CD4-positive, alpha-beta T cell treated with Interleukin-6 for 4 hours (primary cell): ENCODE measurements at regions not wholly inside any gene's neighbourhood (a gene's known extent, or its start where the extent isn't known, plus 50 kb on each side); places are given as distances from the start of the nearest gene placed in this dataset.

Experiments
- DNase-seq: peaks from one replicate; pipeline ENCODE4 v3.0.0-alpha.2; 2020; ENCODE audit warnings: mixed read lengths

DNA sequence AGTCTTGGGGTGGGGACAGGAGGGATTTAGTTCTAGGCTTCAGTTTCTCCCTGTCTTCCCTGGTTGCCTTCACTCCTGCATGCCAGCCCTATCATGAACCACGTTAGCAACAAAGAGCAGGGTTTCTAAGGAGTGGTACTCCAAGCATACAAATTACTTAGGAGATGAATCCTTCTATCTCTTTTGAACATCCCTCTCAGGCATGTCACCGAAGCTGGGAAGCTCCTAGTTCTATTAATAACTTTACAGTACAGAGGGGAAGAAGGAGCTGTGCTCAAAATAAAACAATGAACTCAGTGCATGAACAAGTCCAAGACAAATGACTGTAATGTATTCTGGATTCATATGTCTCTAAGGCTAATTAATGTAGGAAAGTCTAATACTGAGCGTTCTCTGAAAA lies 450.6 kb upstream of the RASGEF1B start:
- no peak for DNase-seq

DNA sequence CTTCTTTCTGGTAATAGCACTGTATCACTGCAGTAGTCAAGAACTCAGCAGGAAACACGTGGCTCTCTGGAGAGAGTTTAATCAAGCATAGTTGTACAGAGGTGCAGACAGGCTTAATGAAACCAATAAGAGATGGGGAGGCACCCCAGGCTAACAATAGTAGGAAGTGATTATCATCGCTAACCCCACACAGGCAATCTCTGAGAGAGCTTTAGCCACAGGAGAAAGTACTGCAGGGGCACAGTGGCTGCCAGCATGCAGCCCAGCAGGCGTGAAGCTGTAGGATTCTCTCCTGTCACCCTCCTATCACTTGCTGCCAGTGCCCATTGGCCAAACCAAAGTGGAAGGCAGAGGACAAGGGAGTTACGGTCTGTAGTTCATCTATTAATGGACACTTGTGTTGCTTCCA lies 450.0 kb upstream of the RASGEF1B start:
- DNase-seq: no peak

DNA sequence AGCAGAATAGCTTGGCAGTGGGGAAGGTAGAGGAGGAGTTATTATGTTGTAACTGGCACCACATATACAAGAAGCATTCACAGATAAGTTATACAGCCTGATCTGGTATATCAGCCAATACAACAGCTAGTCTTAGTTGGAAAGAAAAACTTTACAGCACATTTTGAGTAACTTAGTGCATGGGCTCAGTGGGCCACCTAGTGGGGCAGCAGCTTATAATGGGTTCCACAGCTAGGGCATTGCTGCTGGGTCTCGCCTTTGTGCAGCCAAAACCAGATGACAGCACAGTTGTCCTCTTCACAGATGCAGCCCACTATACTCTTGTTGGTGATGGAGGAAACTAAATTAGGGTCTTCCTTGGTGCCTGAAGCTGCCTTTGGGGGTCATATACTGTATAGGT lies 448.1 kb upstream of the RASGEF1B start:
- DNase-seq: no peak

DNA sequence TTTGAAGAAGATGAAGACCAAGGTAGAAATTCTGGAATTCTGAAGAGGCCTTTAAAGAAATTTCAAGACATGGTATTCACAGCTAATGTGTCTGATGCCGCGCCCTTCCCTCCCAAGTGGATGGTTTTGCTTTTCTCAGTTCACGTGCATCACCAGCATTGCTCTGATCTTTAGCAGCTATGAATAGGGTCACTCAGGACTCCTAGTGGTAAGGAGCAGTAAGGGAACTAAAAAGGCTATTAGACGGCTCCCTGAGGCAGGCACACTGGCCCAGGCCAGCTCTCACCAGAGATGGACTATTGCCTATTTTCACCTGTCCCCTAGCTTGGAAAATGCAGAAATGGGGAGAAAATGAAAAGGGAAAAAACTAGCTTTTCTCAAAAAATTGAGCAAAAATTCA lies 447.5 kb upstream of the RASGEF1B start:
- peak; percentile 1 for DNase-seq

DNA sequence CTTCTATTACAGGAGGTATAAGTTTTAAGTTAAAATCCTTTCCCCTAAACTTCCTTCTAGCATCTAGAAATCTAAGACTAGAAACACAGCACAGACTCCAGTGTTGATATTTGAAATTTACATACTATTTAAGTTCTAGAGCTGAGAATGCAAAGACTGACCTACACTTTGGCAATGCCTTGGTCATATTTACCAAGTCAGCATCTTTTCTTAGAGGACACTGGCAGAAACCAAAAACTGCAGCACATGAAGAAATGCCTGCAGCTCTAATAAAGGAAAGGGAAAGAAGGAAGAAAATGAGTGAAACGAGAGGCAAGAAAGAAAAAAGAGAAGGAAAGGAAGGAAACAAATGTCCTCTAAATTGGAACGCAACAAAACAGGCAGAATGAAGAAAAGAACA lies 443.7 kb upstream of the RASGEF1B start:
- DNase-seq: no peak

DNA sequence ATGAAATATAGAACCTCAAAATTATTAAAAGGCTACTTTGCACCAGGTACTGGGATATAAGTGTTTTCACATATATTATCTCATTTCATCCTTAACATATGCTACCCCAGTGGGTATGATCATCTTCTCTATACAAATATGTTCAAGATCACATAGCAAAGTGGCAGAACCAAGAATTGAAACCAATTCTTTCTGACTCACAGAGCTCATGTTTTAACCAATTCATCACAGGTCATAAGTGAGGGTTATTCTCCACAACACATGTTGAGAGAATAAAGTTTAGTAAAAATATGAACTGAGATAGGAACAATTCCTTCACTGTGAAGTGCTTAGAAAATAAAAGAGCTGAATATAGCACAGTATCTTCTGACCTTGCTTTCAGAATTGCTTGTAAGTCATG lies 442.9 kb upstream of the RASGEF1B start:
- no peak for DNase-seq

DNA sequence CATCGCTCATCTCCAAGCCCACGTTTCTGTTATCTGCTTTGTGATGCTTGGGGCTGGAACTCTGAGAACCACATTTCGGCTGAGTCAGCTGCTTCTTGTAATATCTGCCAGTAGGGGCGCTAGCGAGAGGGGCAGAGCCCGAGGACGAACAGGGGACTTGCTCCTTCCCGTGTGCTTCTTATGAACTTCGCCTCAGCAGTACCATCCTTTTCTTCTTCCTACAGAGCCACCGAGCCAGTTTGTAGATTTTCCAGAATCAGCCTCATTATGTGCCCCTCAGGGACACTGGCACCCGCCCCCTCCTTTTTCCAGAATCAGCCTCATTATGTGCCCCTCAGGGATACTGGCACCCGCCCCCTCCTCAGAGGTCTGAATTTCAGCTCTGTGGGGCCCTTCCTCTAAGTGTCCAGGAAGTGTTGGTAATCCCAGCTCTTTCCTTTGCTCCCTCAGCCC lies 441.7 kb upstream of the RASGEF1B start:
- peak; percentile 53 for DNase-seq

DNA sequence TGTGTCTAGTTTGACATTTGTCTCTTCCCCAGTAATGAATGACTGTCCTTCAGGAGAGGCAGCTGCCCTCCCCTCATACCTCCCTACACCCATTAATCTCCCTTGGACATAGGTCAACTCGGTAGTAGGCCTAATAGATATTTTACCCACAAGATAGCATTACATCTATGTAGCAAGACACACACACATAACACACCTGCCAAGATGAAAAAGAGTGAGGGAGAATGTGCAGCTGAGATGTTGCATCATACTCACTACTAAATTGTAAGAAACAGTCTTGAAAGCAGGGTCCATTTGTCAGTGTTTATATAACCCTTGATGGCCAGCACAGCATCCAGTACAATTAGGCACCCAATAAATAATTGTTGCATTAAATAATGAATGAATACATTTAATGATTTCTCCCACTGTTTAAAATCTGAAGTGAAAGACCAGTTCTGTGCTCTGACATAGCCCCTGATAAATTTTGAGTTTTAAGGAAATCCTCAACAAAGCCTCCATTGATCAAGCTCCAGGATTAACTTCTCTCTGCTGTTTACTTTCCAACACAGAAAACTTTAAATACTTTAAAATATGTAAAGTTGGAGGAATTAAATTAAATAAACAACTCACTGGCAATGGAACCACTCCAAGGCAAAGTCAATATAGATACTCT lies 440.8 kb upstream of the RASGEF1B start:
- DNase-seq: no peak

DNA sequence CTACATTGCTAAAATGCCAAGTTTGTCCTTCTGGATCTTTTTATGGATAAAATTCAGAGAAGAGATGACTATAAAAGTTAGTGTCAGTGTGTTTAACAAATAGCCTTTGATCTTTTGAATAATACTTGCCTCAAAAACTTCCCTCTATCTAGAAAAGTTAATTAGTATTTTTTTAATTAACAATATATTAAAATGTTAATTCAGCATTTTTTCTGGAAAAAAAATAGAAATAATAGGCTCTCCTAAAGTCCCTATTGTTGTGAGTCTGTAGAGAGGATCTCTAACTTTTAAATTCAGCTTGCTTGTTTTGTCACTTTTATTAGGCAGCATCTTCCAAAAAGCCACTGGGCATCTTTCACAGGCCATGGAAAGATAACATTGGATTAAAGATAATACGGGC lies 435.2 kb upstream of the RASGEF1B start:
- DNase-seq: no peak

DNA sequence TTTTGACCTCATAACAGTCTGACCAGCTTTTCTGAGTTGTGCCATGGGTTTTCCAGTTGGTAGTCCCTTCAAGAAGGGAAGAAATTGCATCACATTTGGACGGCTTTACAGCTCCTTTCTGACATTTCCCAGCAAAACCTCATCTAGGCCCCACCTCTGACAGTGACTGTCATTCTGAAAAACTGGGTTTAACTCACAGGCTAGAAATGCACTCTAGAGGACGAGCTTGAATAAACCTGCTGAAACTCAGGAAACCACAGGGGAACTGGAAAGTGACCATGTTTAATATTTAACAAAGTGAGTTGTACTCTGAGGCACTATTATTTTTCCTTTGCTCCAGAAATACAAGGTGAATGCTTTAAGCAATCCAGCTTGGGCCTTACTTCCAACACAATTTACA lies 434.3 kb upstream of the RASGEF1B start:
- no peak for DNase-seq

DNA sequence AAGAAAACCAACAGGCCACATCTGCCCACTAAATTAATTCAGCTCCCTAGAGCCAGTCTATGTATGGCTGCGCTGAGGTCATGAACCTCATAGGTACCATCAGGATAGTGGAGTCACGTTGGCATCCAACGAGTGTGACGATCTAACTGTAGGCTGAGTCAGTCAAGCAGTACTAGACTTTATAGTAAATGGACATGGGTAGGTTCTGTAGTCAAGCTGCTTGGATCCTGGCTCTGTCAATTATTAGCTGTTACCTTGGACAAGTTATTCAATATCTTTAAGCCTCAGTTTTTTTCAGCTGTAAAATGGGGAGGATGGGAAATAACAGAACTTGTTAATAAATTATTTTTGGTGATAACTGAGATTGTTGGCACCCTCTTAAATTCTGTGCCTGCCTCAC lies 432.4 kb upstream of the RASGEF1B start:
- DNase-seq: no peak

DNA sequence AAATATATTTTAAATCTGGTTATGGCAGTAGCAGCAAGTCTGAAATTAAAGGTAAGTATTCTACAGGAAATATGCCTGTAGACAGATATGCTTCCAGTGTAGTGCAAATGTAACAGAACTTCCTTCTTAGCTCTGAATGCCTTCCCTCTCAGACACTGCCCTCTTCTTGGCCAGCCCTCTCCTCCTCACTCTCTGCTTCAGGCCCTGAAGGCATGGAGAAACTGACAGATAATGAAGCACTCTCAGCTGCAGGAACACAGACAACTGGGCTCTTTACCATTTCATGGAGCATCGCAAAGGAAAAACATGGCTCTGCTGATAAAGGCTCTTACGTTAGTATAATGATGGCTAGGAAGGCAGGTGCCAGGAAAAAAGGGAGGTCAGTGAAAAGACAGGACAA lies 431.5 kb upstream of the RASGEF1B start:
- no peak for DNase-seq

DNA sequence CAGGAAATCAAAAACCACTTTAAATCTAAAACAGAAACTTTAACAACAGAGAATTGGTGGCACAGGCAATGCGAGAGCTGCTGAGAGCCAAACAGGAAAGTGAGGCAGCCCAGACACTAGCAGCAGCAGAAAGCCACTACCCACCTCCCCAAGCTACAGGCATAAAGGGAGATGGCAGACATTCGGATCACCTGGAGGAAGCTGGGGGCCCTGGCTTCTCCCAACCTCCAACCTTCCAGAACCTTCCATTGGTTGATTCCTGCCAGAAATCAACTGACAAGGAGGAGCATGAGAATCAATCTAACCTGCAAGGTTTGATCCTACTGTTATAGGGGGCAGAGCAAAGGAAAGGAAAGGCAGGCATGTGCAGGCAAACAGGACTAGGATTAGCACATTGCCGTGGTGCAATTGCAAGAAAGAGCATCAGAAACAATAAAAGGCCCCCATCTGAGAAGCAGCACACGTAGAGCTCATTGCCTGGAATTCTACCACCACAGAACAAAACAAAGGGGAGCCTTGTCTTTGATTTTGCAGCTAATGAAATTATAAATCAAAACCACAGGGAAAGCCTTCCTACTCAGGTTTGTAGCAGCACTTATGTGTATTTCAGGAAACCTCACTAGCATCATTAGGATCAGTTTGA lies 427.3 kb upstream of the RASGEF1B start:
- no peak for DNase-seq

DNA sequence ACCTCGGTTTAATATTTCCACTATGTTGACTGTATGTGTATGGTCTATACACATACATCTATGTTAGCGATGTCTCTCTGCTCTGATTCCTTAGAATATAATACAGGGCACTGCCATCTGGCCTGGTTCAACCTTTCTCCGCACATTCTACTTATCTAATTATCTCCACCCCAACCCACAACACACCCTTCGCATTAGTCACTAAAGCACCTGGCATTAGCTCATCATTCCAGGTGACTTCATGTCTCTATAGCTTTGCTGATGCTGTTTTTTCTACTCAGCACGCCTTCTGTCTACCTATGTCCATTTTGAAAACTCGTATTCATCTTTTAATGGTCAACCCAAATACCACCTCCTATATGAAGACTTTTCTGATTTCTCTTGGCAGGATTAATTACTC lies 425.2 kb upstream of the RASGEF1B start:
- DNase-seq: no peak

DNA sequence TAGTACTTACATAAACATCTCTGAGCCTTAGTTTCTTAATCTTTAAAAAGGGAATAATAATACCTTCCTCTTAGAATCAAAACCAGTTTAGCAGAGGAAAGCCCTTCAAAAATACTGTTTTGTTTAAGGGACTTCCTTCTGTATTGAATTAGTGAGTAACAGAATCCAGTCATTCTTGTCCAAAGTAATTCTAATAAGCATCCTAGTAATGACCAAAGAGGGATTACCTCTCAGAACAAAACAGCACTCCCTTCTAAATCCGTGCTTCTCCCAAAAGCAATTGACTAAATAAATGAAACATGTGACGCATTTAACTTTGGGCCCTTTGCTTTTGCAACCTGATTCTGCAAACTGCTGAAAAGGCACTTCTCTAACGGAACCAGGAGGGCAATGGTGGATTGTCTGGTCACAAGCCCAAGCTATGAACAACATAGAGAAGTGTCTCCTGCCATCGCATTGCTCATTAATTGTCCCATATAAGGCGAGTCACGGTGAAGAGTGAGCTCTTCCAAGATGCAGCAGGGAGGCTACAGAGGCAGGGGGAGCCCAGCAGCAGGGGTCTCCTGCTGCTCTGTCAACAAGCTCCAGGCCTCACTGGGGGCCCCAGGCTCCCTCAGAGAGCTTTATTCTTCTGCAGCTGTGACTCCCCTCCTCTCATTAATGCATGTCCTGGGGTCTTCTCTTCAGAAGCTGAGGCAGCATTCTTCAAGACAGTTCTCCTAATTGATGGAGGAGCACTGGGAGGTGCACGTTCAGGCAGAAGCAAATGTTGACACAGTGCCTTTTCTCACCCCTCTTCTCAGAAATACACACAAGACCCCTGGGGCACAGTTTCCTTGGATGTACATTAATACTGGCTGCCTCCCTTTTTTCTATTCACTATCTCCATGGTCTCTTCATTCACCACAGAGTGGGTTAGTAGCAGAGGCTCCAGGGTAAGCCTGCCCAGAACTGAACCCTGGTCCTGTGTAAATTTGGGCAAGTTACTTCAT lies 419.6 kb upstream of the RASGEF1B start:
- no peak for DNase-seq

DNA sequence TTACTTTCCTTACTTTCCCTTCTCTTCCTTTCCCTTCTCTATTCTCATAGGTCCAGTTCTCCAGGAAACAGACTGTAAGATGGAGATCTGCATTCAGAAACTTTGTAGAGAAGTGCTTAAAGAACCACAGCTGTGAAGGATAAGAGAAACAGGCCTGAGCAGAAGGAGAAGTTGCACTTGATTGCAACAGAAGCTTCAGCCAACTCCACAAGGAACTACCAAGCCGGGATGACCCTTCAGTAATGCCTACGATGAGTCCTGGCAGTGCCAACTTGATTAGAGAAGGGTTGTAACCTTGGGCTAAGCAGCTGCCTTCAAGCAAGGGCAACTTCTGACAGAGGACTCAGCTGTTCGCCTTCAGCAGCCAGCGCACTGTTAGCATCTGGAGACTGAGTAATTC lies 413.3 kb upstream of the RASGEF1B start:
- DNase-seq: no peak

DNA sequence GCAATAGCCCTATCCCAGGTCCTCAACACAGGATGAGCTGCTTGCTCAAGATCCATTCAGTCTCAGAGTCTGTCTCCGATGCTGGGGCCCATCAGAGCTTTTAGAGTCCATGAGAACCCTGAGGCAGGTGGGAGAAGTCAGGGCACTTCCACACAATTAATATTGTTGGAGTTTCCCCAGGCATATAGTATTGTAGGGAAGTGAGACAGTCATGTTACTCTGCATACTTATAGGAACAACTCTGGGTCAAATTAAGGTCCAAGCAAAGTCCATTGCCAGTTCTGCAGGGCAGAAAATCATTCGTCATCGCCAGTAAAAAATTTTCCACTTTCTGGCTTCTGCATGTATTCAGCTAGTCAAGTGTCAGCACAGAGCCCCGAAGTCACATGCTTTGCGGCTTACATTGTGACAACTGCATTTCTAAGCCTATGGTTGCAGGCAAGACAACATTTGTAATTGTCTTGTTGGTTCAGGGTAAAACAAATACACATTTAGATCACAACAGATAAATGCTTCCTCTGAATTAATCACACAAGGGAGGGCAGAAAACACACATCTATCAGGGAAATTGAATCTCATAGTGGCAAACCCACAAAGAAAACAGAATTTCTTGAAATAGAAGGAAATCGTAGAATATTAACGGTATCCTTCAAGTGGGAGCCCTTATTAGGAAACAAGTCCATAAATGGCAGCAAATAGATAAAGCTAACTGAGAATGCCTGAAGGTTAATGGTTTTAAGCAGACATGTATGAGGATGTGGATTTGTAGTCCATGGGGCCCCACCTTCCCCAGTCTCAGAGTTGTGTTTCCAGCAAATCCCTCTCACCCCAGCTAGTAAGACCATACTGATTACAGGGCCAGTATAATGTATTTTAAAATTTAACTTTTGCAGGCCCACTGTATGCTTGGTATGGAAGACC lies 412.1 kb upstream of the RASGEF1B start:
- no peak for DNase-seq

DNA sequence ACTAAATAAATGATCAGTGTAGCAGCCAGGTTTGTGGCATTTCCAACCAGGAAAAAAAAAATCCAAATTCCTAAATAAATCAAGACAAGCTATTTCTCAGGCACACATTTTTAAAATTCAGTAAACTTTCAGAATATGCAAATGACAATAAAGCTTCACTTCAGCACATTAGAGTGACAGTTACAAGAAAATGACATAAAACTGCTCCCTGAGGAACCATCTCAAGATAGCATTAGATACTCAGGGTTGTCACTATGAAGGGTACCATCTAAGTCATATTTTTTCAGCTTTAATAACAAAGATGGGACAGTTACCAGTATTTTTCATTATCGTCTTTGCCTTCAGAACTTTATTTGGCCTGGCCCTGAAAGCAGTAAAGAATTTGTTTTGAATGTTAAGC lies 411.3 kb upstream of the RASGEF1B start:
- no peak for DNase-seq

DNA sequence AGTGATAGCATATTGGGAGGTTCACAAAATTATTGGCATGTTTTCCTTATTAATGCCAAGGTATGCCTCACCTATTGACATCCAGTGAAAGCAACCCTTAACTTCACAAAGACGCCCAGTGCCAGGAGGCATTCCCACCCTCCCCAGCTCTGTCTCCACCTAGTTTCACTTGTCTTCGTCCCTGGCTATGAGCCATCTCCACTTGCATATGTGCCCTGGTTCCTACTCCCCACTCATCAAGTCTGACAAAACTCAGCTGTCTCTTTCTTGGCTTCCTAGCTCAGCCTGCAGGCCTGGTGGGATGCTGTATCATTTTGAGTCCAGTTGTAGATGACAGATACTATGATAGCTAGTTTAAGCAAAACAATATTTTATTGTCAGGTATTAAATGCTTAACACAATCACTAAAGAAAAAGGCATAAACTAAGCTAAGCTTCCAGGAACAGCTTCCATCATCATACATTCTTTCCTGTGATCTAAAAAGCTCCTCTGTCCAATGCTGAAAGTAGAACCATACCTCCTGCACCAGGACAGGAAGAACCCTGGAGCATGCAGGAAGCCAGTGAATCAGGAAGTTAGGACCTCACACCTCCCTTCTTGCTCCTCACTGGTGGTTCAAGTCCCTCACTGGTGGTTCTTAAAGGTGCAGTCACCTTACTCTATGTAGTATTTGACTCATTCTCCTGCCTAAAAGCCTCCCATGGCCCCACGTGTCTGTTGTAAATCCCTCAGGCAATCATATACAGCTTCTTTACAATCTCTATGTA lies 410.3 kb upstream of the RASGEF1B start:
- no peak for DNase-seq

DNA sequence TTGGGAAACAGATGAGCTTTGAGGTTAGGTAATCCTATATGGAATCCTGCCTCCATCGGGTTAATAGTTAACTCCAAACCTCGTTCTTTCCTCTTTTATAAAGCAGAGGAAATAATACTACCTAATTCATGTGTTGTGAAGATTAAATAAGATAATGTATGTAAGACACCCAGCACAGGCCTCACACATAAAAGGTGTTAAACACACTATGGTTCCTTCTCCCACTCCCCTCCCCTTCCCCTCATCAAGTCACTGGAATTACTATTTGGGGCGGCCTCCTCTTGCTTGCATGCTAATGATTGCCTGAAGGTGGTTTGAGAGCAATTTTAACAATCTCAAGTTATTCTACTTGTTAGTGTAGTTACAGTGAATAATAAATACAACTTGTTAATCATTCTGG lies 404.4 kb upstream of the RASGEF1B start:
- DNase-seq: no peak

DNA sequence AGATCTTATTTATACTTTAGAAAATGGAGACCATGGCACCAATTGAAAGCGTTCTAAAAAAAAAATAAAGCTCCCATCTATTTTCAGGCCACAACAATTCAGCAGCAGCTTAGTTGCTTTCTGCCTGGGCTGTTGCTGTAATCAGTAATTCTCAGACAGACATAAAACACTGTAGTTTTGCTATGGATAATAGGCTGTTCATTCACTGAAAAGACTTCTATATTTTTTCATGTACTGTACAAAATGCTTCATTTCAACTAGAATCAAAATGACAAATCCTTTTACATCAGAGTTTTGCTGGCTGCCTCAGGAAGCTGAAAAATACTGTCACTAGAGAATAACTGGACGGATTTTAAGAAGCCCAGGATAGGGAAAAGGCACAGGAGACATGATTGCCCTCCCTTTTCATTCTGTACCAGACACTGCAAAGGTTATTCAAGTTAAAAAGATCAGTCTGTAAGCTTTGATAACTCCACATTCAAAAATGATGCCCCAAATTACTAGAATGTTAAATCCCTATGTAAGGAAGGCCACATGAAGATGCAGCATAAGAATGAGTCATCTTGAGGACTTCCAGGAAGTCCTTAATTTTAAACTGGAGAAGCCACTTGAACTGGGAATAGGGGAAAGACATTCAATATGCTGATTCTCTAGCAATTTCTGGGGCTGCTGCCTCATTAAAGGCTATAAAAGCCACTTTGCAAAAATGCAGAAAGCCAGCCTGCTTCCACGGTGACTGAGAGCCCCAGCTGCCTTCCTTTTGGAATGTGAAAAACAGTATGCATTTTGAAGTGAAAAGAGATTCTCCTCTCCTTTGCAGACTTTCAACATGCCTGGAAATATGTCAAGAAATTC lies 403.2 kb upstream of the RASGEF1B start:
- no peak for DNase-seq
